NCI-H524 treated with DMSO at 0.1 percent for 48 hours (cell line): ENCODE measurements at regions not wholly inside any gene's neighbourhood (a gene's known extent, or its start where the extent isn't known, plus 50 kb on each side); places are given as distances from the start of the nearest gene placed in this dataset.
"Not testable (repeated sequence)": the region's sequence is repeated elsewhere in the genome, so short reads cannot be mapped to it uniquely, and the experiment has no call there.

Experiments
- DNase-seq: peaks from one replicate; lab custom pipeline; 2025; lab: John Stamatoyannopoulos, UW

GRCh38 chr7:152502813-152503790 is 67.3 kb upstream of the KMT2C start:
- DNase-seq: no peak

DNA sequence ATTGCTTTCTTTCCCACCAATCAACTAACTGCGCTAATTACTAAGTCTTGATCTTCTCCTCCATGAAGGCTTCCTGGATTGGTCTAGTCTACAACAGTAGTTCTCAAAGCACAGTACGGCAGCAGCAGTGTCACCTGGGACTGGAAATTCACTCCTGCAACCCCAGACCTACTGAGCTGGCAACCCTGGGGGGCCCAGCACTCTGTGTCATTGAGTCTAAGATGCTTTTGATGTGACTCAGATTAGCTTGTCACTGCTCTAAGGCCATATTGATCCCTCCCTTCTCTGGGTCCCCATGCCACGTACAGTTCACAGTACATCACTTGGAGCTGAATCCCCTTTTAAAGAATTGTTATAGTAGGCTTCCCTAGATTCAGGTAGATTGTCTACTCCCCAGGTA is 65.7 kb upstream of the KMT2C start:
- no peak for DNase-seq

- not testable (repeated sequence) for DNase-seq
Observed at GRCh38 chr7:152499969-152500368, 64.2 kb upstream of the KMT2C start.

- no peak for DNase-seq
Observed at GRCh38 chr7:152495867-152496266, 60.1 kb upstream of the KMT2C start.

DNA sequence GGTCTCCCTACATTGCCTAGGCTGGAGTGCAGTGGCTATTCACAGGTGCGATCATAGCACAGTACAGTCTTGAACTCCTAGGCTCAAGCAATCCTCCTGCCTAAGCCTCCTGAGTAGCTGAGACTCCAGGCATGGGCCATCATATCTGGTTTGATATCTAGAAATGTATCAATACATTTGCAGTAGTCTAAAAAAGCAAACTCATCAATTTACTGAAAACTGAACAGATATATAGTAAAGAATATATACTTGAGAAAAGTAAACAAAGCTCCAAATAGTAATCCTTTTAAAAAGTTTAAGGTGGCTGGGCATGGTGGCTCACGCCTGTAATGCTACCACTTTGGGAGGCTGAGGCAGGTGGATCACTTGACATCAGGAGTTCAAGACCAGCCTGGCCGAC is 57.1 kb upstream of the KMT2C start:
- no peak for DNase-seq

- DNase-seq: no peak
Observed at GRCh38 chr7:152489044-152489443, 53.2 kb upstream of the KMT2C start.

DNA sequence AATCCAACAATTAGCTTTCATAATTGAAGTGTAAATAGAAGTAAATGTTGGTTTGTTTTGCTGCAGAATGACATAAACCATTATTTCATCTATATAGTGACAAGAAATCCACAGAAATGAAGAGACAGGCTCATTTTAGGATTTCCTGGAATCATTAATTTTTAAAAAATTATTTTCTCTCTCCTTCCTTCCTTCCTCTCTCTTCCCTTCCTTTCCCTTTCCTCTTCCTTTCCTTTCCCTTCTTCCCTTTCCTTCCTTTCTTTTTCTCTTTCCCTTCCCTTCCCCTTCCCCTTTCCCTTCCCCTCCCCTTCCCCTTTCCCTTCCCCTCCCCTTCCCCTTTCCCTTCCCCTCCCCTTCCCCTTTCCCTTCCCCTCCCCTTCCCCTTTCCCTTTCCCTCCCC is 51.2 kb upstream of the KMT2C start:
- no peak for DNase-seq

- no peak for DNase-seq
Observed at GRCh38 chr7:152485826-152486225, 50.0 kb upstream of the KMT2C start.
